HG02642 (cell line): ENCODE measurements at regions not wholly inside any gene's neighbourhood (a gene's known extent, or its start where the extent isn't known, plus 50 kb on each side); places are given as distances from the start of the nearest gene placed in this dataset.
"Not testable (repeated sequence)": the region's sequence is repeated elsewhere in the genome, so short reads cannot be mapped to it uniquely, and the experiment has no call there.

Experiments used
- ATAC-seq: cut with Tn5 transposase; IDR thresholded peaks from one replicate; pipeline ENCODE4 v1.9.1; 2021; ENCODE audit warnings: mild to moderate bottlenecking; ENCODE audit not compliant: unreplicated experiment, poor library complexity

DNA sequence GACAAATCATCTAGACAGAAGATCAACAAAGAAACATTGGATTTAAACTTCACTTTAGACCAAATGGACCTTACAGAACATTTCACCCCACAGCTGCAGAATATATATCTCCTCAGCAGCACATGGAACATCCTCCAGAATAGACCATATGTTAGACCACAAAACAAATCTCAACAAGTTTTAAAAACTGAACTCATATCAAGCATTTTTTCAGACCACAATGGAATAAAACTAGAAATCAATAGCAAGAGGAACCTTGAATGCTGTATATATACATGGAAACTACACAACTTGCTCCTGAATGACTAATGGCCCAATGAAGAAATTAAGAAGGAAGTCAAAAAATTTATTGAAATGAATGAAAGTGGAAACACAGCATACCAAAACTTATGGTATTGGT, 157.7 kb downstream of the MTERF1 start:
- ATAC-seq: no peak

DNA sequence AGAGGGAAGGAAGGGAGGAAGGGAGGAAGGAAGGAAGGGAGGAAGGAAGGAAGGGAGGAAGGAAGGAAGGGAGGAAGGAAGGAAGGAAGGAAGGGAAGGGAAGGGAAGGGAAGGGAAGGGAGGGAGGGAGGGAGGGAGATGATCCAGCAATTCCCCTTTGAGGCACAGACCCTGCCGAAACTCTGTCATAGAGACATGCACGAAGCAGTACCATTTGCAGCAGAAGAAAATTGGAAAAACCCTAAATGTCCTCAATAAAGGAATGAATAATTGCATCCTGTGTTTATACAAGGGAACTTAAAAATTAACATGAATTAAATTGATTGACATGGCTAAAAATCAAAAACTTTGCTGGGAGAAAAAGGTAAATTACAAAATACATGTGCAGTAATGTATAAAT, 151.5 kb downstream of the MTERF1 start:
- ATAC-seq: not testable (repeated sequence)

GRCh38 chr7:91731976-91732375, 148.5 kb downstream of the MTERF1 start:
- ATAC-seq: no peak

DNA sequence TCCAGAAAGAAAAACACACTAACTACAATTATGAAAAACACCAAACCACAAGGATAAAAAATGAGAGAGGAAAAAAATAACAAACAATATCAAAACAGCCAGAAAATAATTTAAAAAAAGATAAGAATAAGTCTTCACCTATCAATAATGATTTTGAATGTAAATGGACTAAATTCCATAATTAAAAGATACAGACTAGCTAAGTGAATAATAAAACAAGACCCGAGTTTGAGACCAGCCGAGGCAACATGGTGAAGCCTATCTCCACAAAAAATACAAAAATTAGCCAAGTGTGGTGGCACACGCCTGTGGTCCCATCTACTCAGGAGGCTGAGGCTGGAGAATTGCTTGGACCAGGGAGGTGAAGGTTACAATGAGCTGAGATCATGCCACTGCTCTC, 131.1 kb downstream of the MTERF1 start:
- ATAC-seq: no peak

DNA sequence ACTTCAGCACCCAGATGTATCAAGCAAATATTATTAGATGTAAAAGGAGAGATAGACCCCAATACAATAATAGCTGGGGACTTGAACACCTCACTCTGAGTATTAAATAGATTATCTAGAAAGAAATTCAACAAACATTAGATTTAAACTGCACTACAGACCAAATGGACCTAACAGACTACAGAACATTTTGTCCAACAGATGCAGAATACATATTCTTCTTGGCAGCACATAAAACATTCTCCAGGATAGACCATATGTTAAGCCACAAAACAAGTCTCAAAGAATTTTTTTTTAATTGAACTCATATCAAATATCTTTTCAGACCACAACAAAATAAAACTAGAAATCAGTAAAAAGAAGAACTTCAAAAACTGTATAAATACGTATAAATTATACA, 130.4 kb downstream of the MTERF1 start:
- ATAC-seq: no peak

DNA sequence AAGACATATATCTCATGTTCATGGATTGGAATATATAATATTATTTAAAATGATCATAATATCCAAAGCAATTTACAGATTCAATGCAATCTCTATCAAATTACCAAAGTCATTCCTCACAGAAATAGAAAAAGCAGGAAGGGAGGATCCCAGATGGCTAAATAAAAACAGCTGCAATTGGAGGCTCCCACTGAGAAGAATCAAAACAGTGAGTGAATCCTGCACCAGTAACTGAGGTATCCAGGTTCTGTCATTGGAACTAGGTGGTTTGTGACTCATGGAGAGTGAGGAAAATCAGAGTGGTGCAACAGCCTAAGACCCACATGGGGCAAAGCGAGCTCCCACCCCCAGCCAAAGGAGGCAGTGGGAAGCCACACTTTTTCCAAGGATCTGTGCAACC, 128.4 kb downstream of the MTERF1 start:
- ATAC-seq: no peak

DNA sequence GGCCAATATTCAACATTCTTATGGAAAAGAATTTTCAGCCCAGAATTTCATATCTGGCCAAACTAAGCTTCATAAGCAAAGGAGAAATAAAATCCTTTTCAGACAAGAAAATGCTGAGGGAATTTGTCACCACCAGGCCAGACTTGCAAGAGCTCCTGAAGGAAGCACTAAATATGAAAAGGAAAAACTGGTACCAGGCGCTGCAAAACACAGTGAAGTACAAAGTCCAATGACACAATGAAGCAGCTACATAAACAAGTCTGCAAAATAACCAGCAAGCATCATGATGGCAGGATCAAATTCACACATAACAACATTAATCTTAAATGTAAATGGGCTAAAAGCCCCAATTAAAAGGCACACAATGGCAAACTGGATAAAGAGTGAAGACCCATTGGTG, 126.2 kb downstream of the MTERF1 start:
- not testable (repeated sequence) for ATAC-seq

DNA sequence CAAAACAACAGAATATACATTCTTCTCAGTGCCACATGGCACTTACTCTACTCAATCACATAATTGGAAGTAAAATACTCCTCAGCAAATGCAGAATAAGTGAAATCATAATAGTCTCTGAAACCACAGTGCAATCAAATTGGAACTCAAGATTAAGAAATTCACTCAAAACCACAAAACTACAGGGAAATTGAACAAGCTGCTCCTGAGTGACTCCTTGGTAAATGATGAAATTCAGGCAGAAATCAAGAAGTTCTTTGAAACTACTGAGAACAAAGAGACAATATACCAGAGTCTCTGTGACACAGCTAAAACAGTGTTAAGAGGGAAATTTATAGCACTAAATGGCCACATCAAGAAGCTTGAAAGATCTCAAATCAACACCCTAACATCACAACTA, 125.4 kb downstream of the MTERF1 start:
- not testable (repeated sequence) for ATAC-seq

DNA sequence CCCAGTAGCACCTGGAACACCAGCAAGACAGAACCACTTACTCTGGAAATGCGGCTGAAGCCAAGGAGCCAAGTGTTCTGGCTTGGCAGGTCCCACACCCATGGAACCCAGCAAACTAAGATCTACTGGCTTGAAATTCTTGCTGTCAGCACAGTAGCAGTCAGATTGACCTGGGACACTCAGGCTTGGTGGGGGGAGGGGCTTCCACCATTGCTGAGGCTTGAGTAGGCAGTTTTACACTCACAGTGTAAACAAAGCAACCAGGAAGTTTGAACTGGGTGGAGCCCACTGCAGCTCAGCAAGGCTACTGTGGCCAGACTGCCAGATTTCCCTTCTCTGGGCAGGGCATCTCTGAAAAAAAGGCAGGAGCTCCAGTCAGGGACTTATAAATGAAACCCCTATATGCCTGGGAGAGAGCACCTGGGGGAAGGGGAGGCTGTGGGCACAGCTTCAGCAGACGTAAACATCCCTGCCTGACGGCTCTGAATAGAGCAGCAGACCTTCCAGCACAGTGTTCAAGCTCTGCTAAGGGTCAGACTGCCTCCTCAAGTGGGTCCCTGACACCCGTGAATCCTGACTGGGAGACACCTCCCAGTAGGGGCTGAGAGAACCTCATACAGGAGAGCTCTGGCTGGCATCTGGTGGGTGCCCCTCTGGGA, 121.2 kb downstream of the MTERF1 start:
- ATAC-seq: no peak

DNA sequence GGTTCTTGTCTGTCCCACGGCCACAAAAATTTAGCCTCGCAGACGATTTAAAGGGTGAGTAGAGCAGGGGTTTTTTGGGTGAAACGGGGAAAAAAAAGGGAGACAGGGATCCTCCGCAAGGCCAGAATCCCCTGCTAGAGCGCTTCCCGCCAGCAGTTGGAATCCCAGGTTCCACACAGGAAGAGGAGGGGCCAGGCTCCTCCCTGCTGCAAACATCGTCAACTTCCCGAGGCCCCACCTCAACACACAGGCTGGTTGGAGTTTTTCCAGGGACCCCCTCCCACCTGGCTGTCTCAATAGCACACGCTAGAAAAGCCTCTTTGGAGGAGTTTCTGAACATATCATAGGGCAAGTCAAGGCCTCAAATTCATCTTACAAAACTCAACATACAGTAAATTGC, 112.7 kb downstream of the MTERF1 start:
- no peak for ATAC-seq

GRCh38 chr7:91771394-91771793, 109.1 kb downstream of the MTERF1 start:
- no peak for ATAC-seq

DNA sequence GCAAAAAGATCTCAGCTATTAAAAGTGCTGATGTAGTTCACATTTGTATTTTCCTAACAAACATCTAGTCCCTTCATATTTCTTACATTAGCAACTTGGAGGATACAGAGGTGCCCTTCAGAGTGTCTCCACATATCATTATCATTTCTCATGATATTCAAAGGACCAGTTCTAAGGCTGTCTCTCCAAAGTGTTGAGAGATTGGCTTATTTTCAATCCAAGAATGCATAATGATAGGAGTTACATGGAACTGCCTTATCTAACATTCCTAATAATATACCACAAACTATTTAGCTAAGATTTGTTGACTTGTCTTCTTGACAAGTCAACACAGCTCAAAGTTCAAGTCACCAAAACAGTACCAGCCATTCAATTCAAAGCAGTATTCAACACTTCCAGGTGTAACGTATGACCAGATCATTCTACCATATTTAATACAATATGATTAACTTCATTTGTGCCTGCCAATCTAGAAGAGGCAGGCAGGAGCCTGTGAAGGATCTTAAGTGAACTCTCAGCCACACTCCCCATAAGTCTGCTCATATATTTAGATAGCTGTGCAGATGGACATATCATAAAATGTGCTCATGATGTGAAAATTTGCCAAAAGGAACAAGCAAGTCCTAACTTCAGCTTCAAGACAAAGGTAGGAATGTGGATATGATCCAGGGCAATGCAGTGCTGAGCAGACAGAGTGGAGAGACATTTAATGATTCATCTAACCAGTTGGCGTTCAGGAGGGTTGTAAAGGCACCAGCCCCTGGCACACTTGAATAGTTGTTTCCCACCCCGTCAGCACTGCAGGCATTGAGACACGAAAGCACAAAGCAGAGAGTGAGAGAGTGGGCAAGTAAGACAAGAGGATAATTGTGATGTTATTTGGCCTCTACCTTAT, 108.3 kb downstream of the MTERF1 start:
- ATAC-seq: no peak

DNA sequence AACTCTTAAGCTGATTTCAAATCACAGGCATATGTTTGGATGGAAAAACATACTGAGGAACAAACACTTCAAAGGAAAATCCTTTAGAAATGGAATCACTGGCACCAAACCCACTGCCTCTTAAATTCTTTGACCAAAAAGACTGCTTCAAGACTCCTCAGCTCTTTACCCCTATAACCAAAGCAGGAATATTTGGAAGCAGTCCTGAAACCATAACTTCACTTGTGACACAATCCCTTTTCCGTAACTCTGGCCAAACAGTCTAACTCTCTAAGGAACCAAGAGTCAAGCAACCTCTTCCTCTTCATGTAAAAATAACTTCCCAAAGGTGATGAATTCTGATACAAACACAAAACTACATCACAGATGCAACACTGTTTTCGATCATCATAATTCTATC, 104.3 kb downstream of the MTERF1 start:
- ATAC-seq: no peak

GRCh38 chr7:91777522-91777921, 103.0 kb downstream of the MTERF1 start:
- ATAC-seq: no peak

DNA sequence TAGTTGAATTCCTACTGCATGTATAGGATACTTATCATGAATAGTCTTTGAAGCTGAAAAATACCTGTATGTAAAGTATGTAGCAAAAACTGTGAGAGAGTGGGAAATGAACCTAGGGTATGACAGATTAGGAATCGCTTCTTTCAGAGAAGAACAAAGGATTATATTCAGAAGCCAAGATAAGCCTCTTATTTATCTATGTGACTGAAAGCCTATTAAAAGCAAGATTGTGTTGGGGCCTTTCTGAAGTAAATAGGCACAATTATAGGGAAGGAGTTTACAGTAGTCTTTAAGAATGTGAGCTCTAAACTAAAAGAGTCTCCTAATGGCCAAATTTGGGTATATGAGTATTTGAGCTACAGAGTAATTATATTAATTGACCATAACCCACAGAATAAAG, 102.1 kb downstream of the MTERF1 start:
- no peak for ATAC-seq

DNA sequence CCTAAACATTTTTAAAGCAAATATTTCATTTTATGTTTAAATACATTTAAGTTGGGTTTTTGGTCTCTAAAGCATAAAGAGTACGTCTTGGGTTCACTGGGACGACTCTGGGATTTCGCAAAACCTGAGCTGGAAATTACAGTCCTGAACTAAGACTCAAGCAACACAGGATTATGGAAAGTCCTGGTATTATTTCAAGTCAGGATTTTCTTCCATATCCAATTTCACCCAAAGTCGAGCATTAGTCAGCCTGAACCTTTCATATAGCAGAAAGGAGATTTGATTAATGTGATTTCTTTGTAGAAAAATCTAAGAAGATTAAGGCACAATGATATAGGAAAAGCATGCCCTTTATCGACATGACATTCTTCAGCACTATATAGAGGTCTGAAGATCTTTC, 100.0 kb downstream of the MTERF1 start:
- no peak for ATAC-seq

GRCh38 chr7:91784469-91784868, 96.0 kb downstream of the MTERF1 start:
- no peak for ATAC-seq

- ATAC-seq: no peak
Observed at GRCh38 chr7:91787931-91788330, 92.6 kb downstream of the MTERF1 start.

- no peak for ATAC-seq
Observed at GRCh38 chr7:91789086-91789485, 91.4 kb downstream of the MTERF1 start.

GRCh38 chr7:91789558-91789957, 90.9 kb downstream of the MTERF1 start:
- ATAC-seq: no peak

GRCh38 chr7:91790646-91791045, 89.9 kb downstream of the MTERF1 start:
- not testable (repeated sequence) for ATAC-seq

- ATAC-seq: no peak
Observed at GRCh38 chr7:91796122-91796521, 84.4 kb downstream of the MTERF1 start.
